ENCODE measurements at regions not wholly inside any gene's neighbourhood (a gene's known extent, or its start where the extent isn't known, plus 50 kb on each side); places are given as distances from the start of the nearest gene placed in this dataset.

DNA sequence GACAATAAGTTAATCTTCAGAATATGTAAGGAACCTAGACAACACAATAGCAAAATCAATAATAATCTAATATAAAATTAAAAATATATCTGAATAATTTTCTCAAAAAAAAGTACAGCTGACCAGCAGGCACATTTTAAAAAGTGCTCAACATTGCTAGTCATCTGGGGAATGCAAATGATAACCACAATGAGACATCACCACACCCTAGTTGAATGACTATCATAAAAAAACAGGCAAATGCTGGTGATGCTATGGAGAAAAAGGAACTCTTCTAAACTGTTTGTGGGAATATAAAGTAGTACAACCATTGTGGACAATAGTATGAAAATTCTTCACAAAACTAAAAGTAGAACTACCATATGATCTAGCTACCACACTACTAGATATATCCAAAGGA lies 956.9 kb upstream of the NDST4 start:
- TF ChIP-seq POLR2A (IDR thresholded peaks at IDR 0.05; ENCODE audit: low read depth, low read length) = no peak
- TF ChIP-seq POLR2AphosphoS5 (IDR thresholded peaks at IDR 0.05; ENCODE audit: low read depth, low read length) = no peak
- no peak for TF ChIP-seq TAF1 (IDR thresholded peaks at IDR 0.05; ENCODE audit: low read depth, low read length)
- TF ChIP-seq PAX5 (IDR thresholded peaks at IDR 0.05; ENCODE audit: insufficient read depth, low read length, severe bottlenecking) = no peak
- no peak for TF ChIP-seq POU2F2 (IDR thresholded peaks at IDR 0.05; ENCODE audit: low read depth, low read length)
- no peak for TF ChIP-seq SPI1 (IDR thresholded peaks at IDR 0.05; ENCODE audit: low read depth, low read length)

Measured in GM12891 (cell line).